Middle frontal gyrus (tissue), 1 donor: ENCODE measurements at regions not wholly inside any gene's neighbourhood (a gene's known extent, or its start where the extent isn't known, plus 50 kb on each side); places are given as distances from the start of the nearest gene placed in this dataset.

Source experiments
- DNase-seq: peaks from one replicate; pipeline ENCODE4 v3.0.0-alpha.2; 2015; ENCODE audit warnings: low spot score; ENCODE audit errors: extremely low spot score

- no peak for DNase-seq
These were observed 269.1 kb upstream of the SORCS1 start for GRCh38 chr10:107433605-107434004.

- no peak for DNase-seq
These were observed 265.9 kb upstream of the SORCS1 start for GRCh38 chr10:107430446-107430845.

GRCh38 chr10:107427016-107427415, 262.5 kb upstream of the SORCS1 start:
- DNase-seq, result no peak

GRCh38 chr10:107425931-107426553, 261.5 kb upstream of the SORCS1 start:
- DNase-seq, result no peak

- no peak for DNase-seq
These were observed 260.1 kb upstream of the SORCS1 start for GRCh38 chr10:107424628-107425027.

- no peak for DNase-seq
These were observed 259.4 kb upstream of the SORCS1 start for GRCh38 chr10:107423903-107424302.

GRCh38 chr10:107422681-107423080, 258.2 kb upstream of the SORCS1 start:
- no peak for DNase-seq

GRCh38 chr10:107420196-107420595, 255.7 kb upstream of the SORCS1 start:
- DNase-seq, result no peak

- DNase-seq, result no peak
These were observed 253.7 kb upstream of the SORCS1 start for GRCh38 chr10:107418085-107418806.

GRCh38 chr10:107417446-107417845, 252.9 kb upstream of the SORCS1 start:
- no peak for DNase-seq

- no peak for DNase-seq
These were observed 250.9 kb upstream of the SORCS1 start for GRCh38 chr10:107415446-107415845.

- no peak for DNase-seq
These were observed 249.5 kb upstream of the SORCS1 start for GRCh38 chr10:107413971-107414370.

GRCh38 chr10:107409522-107409921, 245.0 kb upstream of the SORCS1 start:
- DNase-seq, result no peak

- DNase-seq, result no peak
These were observed 233.6 kb upstream of the SORCS1 start for GRCh38 chr10:107398115-107398514.

GRCh38 chr10:107391901-107392300, 227.4 kb upstream of the SORCS1 start:
- DNase-seq, result no peak

GRCh38 chr10:107390563-107390962, 226.1 kb upstream of the SORCS1 start:
- no peak for DNase-seq

GRCh38 chr10:107383357-107383756, 218.9 kb upstream of the SORCS1 start:
- no peak for DNase-seq

- DNase-seq, result no peak
These were observed 215.1 kb upstream of the SORCS1 start for GRCh38 chr10:107379601-107380000.

GRCh38 chr10:107371801-107372200, 207.3 kb upstream of the SORCS1 start:
- no peak for DNase-seq

- DNase-seq, result no peak
These were observed 200.4 kb upstream of the SORCS1 start for GRCh38 chr10:107364872-107365271.

- DNase-seq, result no peak
These were observed 197.8 kb upstream of the SORCS1 start for GRCh38 chr10:107362306-107362705.

- DNase-seq, result no peak
These were observed 192.5 kb upstream of the SORCS1 start for GRCh38 chr10:107357033-107357432.

- DNase-seq, result no peak
These were observed 191.9 kb upstream of the SORCS1 start for GRCh38 chr10:107356396-107356795.
